ENCODE measurements at regions not wholly inside any gene's neighbourhood (a gene's known extent, or its start where the extent isn't known, plus 50 kb on each side); places are given as distances from the start of the nearest gene placed in this dataset.

DNA sequence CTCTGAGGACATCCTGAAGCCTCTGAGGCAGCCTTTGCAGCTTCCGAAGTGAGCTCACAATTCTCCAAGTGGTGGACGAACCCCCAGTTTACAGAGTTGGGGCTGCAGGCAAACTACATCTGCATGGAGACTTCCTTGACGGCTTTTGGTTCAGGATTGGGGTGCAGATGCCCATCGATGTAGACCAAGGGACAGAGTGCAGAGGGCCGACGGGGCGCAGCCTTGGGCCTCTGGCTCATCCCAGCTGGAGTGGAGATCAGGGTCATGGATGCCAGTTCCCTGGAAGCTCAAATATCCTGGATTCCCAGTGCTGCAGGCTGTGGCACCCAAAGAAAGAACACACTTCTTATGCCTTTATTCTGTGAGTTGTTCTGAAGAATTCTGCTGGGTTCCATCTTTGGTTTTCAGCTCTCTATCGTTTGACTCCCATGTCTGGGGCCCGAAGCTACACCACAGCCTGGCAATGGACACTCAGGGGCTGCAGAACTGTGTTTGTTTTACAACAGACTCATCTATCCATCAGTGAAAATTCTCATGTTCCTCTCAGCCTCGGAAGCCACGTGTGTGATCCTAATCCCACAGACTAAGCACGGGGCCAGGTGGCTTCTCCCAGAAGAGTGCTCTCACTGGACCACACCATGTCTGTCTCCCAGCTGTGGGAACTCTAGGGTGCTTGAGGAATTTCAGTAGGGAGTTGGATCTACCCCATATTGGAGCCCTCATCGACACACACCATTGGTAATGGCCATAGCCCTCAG is 414.1 kb upstream of the MYT1L start (continued):
- TF ChIP-seq ZBTB11 (CRISPR knock-in tag; IDR thresholded peaks at IDR 0.05) (no peak), SIX5 (IDR thresholded peaks at IDR 0.05; ENCODE audit: low read depth, low read length, severe bottlenecking) (no peak), POU2F2 (IDR thresholded peaks at IDR 0.05; ENCODE audit: borderline replicate concordance, low read depth, low read length) (no peak), SREBF2 (IDR thresholded peaks at IDR 0.05; ENCODE audit: low read length) (no peak), ATF7 (IDR thresholded peaks at IDR 0.05; ENCODE audit: low read depth) (no peak), SREBF1 (IDR thresholded peaks at IDR 0.05; ENCODE audit: low read length) (no peak)
- TF ChIP-seq, protein P1, sequence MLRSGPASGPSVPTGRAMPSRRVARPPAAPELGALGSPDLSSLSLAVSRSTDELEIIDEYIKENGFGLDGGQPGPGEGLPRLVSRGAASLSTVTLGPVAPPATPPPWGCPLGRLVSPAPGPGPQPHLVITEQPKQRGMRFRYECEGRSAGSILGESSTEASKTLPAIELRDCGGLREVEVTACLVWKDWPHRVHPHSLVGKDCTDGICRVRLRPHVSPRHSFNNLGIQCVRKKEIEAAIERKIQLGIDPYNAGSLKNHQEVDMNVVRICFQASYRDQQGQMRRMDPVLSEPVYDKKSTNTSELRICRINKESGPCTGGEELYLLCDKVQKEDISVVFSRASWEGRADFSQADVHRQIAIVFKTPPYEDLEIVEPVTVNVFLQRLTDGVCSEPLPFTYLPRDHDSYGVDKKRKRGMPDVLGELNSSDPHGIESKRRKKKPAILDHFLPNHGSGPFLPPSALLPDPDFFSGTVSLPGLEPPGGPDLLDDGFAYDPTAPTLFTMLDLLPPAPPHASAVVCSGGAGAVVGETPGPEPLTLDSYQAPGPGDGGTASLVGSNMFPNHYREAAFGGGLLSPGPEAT (IDR thresholded peaks at IDR 0.05; ENCODE audit: low read depth), result no peak
- TF ChIP-seq, protein P2, sequence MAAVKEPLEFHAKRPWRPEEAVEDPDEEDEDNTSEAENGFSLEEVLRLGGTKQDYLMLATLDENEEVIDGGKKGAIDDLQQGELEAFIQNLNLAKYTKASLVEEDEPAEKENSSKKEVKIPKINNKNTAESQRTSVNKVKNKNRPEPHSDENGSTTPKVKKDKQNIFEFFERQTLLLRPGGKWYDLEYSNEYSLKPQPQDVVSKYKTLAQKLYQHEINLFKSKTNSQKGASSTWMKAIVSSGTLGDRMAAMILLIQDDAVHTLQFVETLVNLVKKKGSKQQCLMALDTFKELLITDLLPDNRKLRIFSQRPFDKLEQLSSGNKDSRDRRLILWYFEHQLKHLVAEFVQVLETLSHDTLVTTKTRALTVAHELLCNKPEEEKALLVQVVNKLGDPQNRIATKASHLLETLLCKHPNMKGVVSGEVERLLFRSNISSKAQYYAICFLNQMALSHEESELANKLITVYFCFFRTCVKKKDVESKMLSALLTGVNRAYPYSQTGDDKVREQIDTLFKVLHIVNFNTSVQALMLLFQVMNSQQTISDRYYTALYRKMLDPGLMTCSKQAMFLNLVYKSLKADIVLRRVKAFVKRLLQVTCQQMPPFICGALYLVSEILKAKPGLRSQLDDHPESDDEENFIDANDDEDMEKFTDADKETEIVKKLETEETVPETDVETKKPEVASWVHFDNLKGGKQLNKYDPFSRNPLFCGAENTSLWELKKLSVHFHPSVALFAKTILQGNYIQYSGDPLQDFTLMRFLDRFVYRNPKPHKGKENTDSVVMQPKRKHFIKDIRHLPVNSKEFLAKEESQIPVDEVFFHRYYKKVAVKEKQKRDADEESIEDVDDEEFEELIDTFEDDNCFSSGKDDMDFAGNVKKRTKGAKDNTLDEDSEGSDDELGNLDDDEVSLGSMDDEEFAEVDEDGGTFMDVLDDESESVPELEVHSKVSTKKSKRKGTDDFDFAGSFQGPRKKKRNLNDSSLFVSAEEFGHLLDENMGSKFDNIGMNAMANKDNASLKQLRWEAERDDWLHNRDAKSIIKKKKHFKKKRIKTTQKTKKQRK (IDR thresholded peaks at IDR 0.05; ENCODE audit: low read depth, low read length), result no peak

Measured in GM12878 (cell line).